Epithelial cell of esophagus (primary cell): ENCODE measurements at regions not wholly inside any gene's neighbourhood (a gene's known extent, or its start where the extent isn't known, plus 50 kb on each side); places are given as distances from the start of the nearest gene placed in this dataset.
A peak's percentile ranks its signal among the peaks of the same experiment; 100 is the strongest.

Source experiments
- DNase-seq: peaks from one replicate; pipeline ENCODE4 v3.0.0; 2010; ENCODE audit warnings: low read depth
- H3K4me3 ChIP-seq: 2 replicates; pipeline ENCODE4 v1.5.1; 2011; ENCODE audit warnings: mild to moderate bottlenecking, low read length, control low read depth
- TF ChIP-seq, protein P1 (sequence below): IDR thresholded peaks from 2 replicates; pipeline ENCODE4 v1.5.1; 2011; ENCODE audit warnings: low read depth, mild to moderate bottlenecking, low read length, control low read depth, inconsistent platforms; ENCODE audit not compliant: insufficient read depth; ENCODE audit errors: missing control alignments

DNA sequence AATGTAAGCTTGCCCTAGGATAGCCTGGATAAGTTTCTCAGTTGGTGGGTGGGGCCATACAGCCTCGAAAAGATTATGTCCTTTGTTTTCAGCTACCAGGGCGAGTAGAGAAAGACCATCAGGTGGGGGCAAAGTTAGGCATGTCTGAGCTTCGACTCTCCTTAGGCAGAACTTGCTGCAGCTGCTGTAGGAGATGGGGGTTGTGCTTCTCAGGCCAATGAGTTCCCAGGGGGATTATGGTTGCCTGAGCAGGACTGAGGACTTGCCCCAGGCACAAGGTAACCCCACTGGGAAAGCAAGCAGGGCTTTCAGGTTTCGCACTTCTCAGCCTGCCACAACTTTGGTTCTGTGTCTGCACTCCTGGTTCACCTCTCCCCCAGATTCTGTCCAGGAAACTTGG lies 173.4 kb upstream of the SESN3 start:
- H3K4me3 ChIP-seq: no peak overlapping the region
- TF ChIP-seq, protein P1, sequence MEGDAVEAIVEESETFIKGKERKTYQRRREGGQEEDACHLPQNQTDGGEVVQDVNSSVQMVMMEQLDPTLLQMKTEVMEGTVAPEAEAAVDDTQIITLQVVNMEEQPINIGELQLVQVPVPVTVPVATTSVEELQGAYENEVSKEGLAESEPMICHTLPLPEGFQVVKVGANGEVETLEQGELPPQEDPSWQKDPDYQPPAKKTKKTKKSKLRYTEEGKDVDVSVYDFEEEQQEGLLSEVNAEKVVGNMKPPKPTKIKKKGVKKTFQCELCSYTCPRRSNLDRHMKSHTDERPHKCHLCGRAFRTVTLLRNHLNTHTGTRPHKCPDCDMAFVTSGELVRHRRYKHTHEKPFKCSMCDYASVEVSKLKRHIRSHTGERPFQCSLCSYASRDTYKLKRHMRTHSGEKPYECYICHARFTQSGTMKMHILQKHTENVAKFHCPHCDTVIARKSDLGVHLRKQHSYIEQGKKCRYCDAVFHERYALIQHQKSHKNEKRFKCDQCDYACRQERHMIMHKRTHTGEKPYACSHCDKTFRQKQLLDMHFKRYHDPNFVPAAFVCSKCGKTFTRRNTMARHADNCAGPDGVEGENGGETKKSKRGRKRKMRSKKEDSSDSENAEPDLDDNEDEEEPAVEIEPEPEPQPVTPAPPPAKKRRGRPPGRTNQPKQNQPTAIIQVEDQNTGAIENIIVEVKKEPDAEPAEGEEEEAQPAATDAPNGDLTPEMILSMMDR: no peak
- DNase-seq: no peak

DNA sequence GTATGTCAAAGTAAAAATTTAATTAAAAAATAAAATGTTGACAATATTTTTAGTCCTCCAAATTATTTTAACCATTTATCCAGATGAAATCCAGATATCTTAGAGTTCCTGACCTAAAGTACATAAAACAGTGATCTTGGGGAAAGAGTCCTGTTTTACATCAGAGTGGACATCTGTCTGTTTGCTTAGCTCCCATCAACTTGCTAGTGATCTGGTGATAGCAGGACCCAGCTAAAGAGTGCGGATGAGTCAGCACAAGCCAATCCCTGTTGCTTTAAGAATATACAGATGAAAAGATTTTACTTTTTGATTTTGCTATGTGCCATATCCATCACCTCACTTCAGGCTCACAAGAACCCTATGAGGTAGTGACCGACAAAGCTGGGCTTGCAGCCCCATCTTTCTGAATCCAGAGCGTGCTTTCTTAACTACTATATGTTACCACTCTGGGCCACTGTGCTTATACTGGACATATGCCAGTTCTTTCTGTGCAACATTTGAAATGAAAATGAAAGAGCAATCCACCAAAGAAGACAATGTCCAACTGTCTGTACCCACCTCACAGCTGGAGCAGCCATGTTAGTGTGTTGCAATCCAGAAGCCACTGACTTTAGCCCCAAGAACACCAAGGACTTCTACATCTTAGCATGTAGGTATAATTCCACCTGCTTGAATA lies 167.6 kb upstream of the SESN3 start:
- TF ChIP-seq, protein P1: no peak
- peak; percentile 21 for DNase-seq
- no peak overlapping the region for H3K4me3 ChIP-seq

DNA sequence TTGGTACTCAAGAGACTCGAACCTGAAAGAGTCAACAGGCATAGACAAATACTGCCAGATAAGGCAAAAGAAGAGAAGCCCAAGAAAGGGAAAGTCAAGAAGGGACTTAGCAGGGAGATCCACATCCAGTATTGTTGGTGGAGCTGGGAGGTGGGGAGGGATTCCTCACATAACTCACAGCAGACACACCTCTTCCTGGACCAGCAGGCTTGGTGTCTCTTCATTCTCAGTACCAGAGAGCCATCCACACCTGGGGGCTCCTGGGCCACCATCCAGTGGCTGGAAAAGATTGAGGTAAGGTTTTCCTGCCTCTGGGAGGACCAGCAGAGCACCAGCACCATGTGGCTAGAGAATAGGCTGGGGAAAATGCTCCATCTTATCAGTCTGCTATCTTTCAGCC lies 161.6 kb upstream of the SESN3 start:
- no peak overlapping the region for H3K4me3 ChIP-seq
- peak; percentile 16 for DNase-seq
- TF ChIP-seq, protein P1: no peak

DNA sequence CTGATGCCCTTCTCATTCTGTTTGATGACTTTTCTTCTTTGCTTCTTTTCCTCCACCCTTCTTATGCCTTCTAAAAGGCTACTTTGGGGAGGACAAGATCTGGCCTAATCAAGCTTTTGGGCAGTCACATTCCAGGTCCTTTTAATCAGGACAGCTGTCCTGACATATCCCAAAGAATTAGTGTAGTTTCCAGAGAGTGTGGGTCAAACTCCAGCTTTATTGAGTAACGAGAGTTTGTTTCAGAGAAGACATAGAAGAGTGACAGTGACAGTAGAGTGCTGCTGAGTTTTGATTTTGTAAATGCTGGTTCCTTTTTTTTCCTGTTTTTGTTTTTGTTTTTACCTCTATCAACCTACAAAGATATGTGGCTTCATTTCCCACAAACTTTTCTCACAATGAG lies 158.4 kb upstream of the SESN3 start:
- TF ChIP-seq, protein P1: no peak
- no peak overlapping the region for H3K4me3 ChIP-seq
- DNase-seq: no peak

DNA sequence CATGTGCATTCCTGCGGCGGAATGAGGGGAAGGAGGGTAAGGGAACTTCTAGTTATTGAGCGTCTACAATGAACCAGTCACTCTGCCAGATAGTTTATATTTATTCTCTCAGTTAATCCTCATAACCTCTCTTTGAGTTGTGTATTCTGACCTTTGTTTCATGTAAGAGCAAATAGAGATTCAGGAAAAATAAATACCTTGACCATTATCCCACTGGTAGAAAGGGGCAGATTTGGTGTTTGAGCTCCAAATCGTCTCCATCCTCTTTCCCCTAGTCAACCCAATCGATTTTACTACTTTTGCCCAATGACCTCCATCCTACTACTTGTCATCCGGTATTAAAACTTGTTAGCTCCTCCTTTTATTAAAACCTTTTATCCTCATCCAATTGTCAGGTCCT lies 157.1 kb upstream of the SESN3 start:
- no peak overlapping the region for H3K4me3 ChIP-seq
- DNase-seq: no peak
- TF ChIP-seq, protein P1: no peak

DNA sequence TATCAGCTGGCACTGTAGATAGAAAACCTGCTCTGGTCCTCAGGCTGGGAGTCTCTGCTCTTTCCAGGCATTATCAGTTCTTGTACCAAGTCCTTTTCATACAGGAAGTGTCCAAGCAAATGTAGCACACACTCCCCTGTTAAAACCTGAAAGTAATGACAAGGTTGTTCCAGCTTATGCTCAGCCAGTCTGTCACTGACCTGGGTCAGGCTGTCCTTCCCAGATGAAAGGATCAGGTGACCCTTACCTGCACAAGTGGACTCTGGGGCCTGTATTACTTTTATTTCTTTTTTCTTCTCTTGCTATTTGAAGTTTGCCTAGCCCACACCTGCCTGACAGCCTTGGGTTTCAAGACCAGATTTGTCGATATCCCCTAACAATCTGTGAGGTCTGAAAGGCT lies 156.3 kb upstream of the SESN3 start:
- DNase-seq: no peak
- TF ChIP-seq, protein P1: no peak
- no peak overlapping the region for H3K4me3 ChIP-seq

DNA sequence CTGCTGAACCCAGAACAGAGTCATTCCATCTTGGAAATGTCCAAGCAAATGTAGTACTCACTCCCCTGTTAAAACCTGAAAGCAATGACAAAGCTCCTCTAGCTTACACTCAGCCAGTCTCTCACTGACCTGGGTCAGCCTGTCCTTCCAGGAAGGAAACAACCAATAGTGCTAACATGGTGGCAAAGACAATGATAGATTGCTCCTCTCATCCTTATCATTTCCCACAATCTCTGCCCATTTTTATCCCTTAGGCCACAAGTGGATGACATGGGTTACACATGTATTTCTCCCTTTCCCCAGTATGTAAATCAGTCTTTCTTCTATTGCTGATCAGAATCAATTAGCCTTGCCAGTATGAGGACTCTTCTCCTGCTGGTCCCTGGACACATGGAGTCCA lies 154.6 kb upstream of the SESN3 start:
- TF ChIP-seq, protein P1: no peak
- no peak overlapping the region for H3K4me3 ChIP-seq
- DNase-seq: no peak
